IMR-90 (cell line): ENCODE measurements at regions not wholly inside any gene's neighbourhood (a gene's known extent, or its start where the extent isn't known, plus 50 kb on each side); places are given as distances from the start of the nearest gene placed in this dataset.

Source experiments
- ATAC-seq: fragments of 200-7000 bp; cut with Tn5 transposase; 2 replicates; pipeline ENCODE4 v1.9.1; 2020; ENCODE audit warnings: low read depth, mild to moderate bottlenecking, moderate library complexity
- BruUV-seq: library from RNA; stranded (reverse); fragments of 400-500 nt; replicated peaks from 2 replicates; lab custom pipeline; 2021; lab: Mats Ljungman, UMichigan
- CTCF ChIA-PET: fragments of 300-600 bp; formaldehyde crosslinking; extraction: SDS; loops from one replicate; lab custom pipeline; 2021; ENCODE audit warnings: antibody characterized with exemption; lab: Yijun Ruan, JAX
- POLR2A ChIA-PET: fragments of 300-600 bp; sonication (Branson Sonifier 250); formaldehyde crosslinking; loops from one replicate; lab custom pipeline; 2022; ENCODE audit warnings: antibody characterized with exemption; ENCODE audit not compliant: unreplicated experiment; lab: Charles Lee
- DNase-seq: peaks from one replicate; pipeline ENCODE4 v3.0.0; 2013
- H2AFZ ChIP-seq: replicated peaks from 2 replicates; pipeline ENCODE3; 2013; ENCODE audit warnings: low read length, mild to moderate bottlenecking; ENCODE audit not compliant: poor library complexity
- H2AK5ac ChIP-seq: 2 replicates; pipeline ENCODE4 v1.6.1; 2013; ENCODE audit warnings: low read depth, low read length, inconsistent platforms
- H2AK9ac ChIP-seq: replicated peaks from 2 replicates; pipeline ENCODE3; 2013; ENCODE audit warnings: mild to moderate bottlenecking, low read depth, low read length, moderate library complexity; ENCODE audit not compliant: poor library complexity
- H2BK120ac ChIP-seq: 2 replicates; pipeline ENCODE4 v1.6.1; 2013; ENCODE audit warnings: low read depth, low read length, inconsistent platforms
- H2BK15ac ChIP-seq: 3 replicates; pipeline ENCODE4 v1.6.1; 2013; ENCODE audit warnings: low read depth, low read length, inconsistent platforms
- H2BK20ac ChIP-seq: 2 replicates; pipeline ENCODE4 v1.6.1; 2013; ENCODE audit warnings: low read depth, mild to moderate bottlenecking, inconsistent platforms, low read length, moderate library complexity
- H2BK5ac ChIP-seq: 2 replicates; pipeline ENCODE4 v1.6.1; 2013; ENCODE audit warnings: mild to moderate bottlenecking, low read depth, low read length, inconsistent platforms; ENCODE audit not compliant: poor library complexity, severe bottlenecking
- H3K14ac ChIP-seq: replicated peaks from 2 replicates; pipeline ENCODE4 v1.6.1; 2013; ENCODE audit warnings: low read depth, low read length, inconsistent platforms
- H3K18ac ChIP-seq: 2 replicates; pipeline ENCODE4 v1.6.1; 2013; ENCODE audit warnings: low read depth, low read length, control low read depth
- H3K23ac ChIP-seq: 2 replicates; pipeline ENCODE4 v1.6.1; 2013; ENCODE audit warnings: low read depth, low read length, inconsistent platforms
- H3K27ac ChIP-seq: 2 replicates; pipeline ENCODE4 v1.5.1; 2013; ENCODE audit warnings: mild to moderate bottlenecking, control low read depth, low read length; ENCODE audit not compliant: insufficient read depth
- H3K27me3 ChIP-seq: 2 replicates; pipeline ENCODE4 v1.6.1; 2013; ENCODE audit warnings: low read length; ENCODE audit not compliant: control insufficient read depth, insufficient read depth
- H3K36me3 ChIP-seq: 2 replicates; pipeline ENCODE4 v1.6.1; 2013; ENCODE audit warnings: low read length, mixed read lengths; ENCODE audit not compliant: control insufficient read depth, insufficient read depth
- H3K4ac ChIP-seq: 2 replicates; pipeline ENCODE4 v1.6.1; 2013; ENCODE audit warnings: low read depth, low read length, inconsistent platforms
- H3K4me1 ChIP-seq: 2 replicates; pipeline ENCODE4 v1.6.1; 2013; ENCODE audit warnings: low read length, mixed read lengths; ENCODE audit not compliant: control insufficient read depth, insufficient read depth
- H3K4me2 ChIP-seq: 2 replicates; pipeline ENCODE4 v1.6.1; 2013; ENCODE audit warnings: low read depth, mild to moderate bottlenecking, control low read depth, low read length, moderate library complexity
- H3K4me3 ChIP-seq: 2 replicates; pipeline ENCODE4 v1.5.1; 2013; ENCODE audit warnings: low read depth, mild to moderate bottlenecking, control low read depth, low read length, moderate library complexity; ENCODE audit not compliant: insufficient read depth
- H3K56ac ChIP-seq: 2 replicates; pipeline ENCODE4 v1.6.1; 2013; ENCODE audit warnings: low read length, inconsistent platforms; ENCODE audit not compliant: insufficient read depth; ENCODE audit errors: extremely low read depth
- H3K79me1 ChIP-seq, 2 experiments: 2 replicates each; pipeline ENCODE4 v1.6.1; 2013; ENCODE audit warnings: low read length in 2 of 2, inconsistent platforms in 1 of 2, low read depth in 1 of 2
- H3K9ac ChIP-seq: 2 replicates; pipeline ENCODE4 v1.6.1; 2013; ENCODE audit warnings: low read depth, low read length, control low read depth
- H3K9me1 ChIP-seq: 2 replicates; pipeline ENCODE4 v1.6.1; 2013; ENCODE audit warnings: low read length, inconsistent platforms; ENCODE audit not compliant: insufficient read depth
- H3K9me3 ChIP-seq: 2 replicates; pipeline ENCODE4 v1.6.1; 2013; ENCODE audit warnings: low read length; ENCODE audit not compliant: control insufficient read depth, insufficient read depth
- H4K20me1 ChIP-seq: 2 replicates; pipeline ENCODE4 v1.6.1; 2013; ENCODE audit warnings: low read length, inconsistent platforms; ENCODE audit not compliant: insufficient read depth
- H4K5ac ChIP-seq: 2 replicates; pipeline ENCODE4 v1.6.1; 2013; ENCODE audit warnings: mild to moderate bottlenecking, low read depth, low read length, control low read depth
- H4K8ac ChIP-seq, 2 experiments: 2 replicates each; pipeline ENCODE4 v1.6.1; 2013; ENCODE audit warnings: low read depth in 2 of 2, low read length in 2 of 2, control low read depth in 1 of 2, inconsistent platforms in 1 of 2
- H4K91ac ChIP-seq: 2 replicates; pipeline ENCODE4 v1.6.1; 2013; ENCODE audit warnings: low read depth, low read length, inconsistent platforms; ENCODE audit not compliant: insufficient read depth
- CEBPB ChIP-seq: IDR thresholded peaks from 2 replicates; pipeline ENCODE4 v1.6.1; 2012; ENCODE audit warnings: low read depth, low read length, improper control_type of control experiment
- CHD1 ChIP-seq: IDR thresholded peaks from 2 replicates; pipeline ENCODE4 v1.6.1; 2012; ENCODE audit warnings: low read depth, low read length, improper control_type of control experiment
- CTCF ChIP-seq: conservative IDR thresholded peaks from 2 replicates; pipeline ENCODE4 v1.5.1; 2012; ENCODE audit warnings: mild to moderate bottlenecking, low read depth, low read length, improper control_type of control experiment
- ELK1 ChIP-seq: fragments of 150-350 bp; IDR thresholded peaks from 2 replicates; pipeline ENCODE4 v1.6.1; 2016; ENCODE audit warnings: low read depth, mild to moderate bottlenecking, low read length, moderate library complexity, borderline replicate concordance
- FOS ChIP-seq: fragments of 150-350 bp; IDR thresholded peaks from 2 replicates; pipeline ENCODE4 v1.6.1; 2016; ENCODE audit warnings: low read depth, low read length
- MAZ ChIP-seq: IDR thresholded peaks from 2 replicates; pipeline ENCODE4 v1.6.1; 2012; ENCODE audit warnings: low read depth, mild to moderate bottlenecking, low read length, improper control_type of control experiment, moderate library complexity, borderline replicate concordance
- NFE2L2 ChIP-seq: fragments of 150-350 bp; IDR thresholded peaks from 2 replicates; pipeline ENCODE4 v1.6.1; 2016; ENCODE audit warnings: low read depth, mild to moderate bottlenecking, low read length
- POLR2A ChIP-seq: IDR thresholded peaks from 2 replicates; pipeline ENCODE4 v1.6.1; 2012; ENCODE audit warnings: mild to moderate bottlenecking, low read depth, low read length
- RAD21 ChIP-seq: IDR thresholded peaks from 2 replicates; pipeline ENCODE4 v1.6.1; 2012; ENCODE audit warnings: low read length, improper control_type of control experiment
- RFX5 ChIP-seq: IDR thresholded peaks from 2 replicates; pipeline ENCODE4 v1.8.0; 2012; ENCODE audit warnings: low read depth, mild to moderate bottlenecking, low read length, moderate library complexity
- SMC3 ChIP-seq: fragments of 150-350 bp; IDR thresholded peaks from 2 replicates; pipeline ENCODE4 v1.6.1; 2016; ENCODE audit warnings: low read depth, mild to moderate bottlenecking, antibody characterized with exemption, low read length, moderate library complexity
- WGBS, 2 experiments: methylation state at CpG; one replicate each; pipeline versions ENCODE4 v1.1.5 to v1.1.7; 2013; ENCODE audit warnings: missing lambda C conversion rate in 2 of 2; ENCODE audit not compliant: insufficient read length in 1 of 2; ENCODE audit errors: extremely low coverage in 2 of 2; 5-methylcytosine and 5-hydroxymethylcytosine counted together
- dilution Hi-C: fragments of 300-500 bp; cut with HindIII; formaldehyde crosslinking; loops from one replicate; pipeline ENCODE4 v1.14.3; 2018; ENCODE audit warnings: low sequenced_read_pairs; ENCODE audit not compliant: unreplicated experiment
- in situ Hi-C: fragments of 300-500 bp; cut with MboI; formaldehyde crosslinking; loops from 3 replicates; pipeline ENCODE4 v1.14.3; 2019; ENCODE audit warnings: low sequenced_read_pairs, inconsistent platforms, mixed read lengths
- intact Hi-C: fragments of 100-400 bp; cut with micrococcal nuclease; formaldehyde crosslinking; loops from 2 replicates; pipeline ENCODE4 v1.10.0; 2022

GRCh38 chr4:154960476-154960875 is 179.4 kb downstream of the RBM46 start:
- intact Hi-C loops: no loop called here
- WGBS, 2 experiments: no CpG with 5 or more reads among the region's 4 CpGs
- dilution Hi-C loops: no loop called here
- H2BK20ac ChIP-seq: no peak overlapping the region
- no peak overlapping the region for H2BK5ac ChIP-seq
- H2AK9ac ChIP-seq: no peak overlapping the region
- no peak overlapping the region for H3K23ac ChIP-seq
- no peak overlapping the region for H3K56ac ChIP-seq
- no peak overlapping the region for H3K18ac ChIP-seq
- no peaks in the 10 kb centered on the region for H4K20me1 ChIP-seq
- H3K4me1 ChIP-seq: no peaks in the 10 kb centered on the region
- H4K91ac ChIP-seq: no peak overlapping the region
- H3K36me3 ChIP-seq: no peaks in the 10 kb centered on the region
- H2BK15ac ChIP-seq: no peak overlapping the region
- H3K79me1 ChIP-seq: no peaks in the 10 kb centered on the region
- no peak overlapping the region for H2BK120ac ChIP-seq
- no peaks in the 10 kb centered on the region for H3K9me1 ChIP-seq
- H4K8ac ChIP-seq: no peak overlapping the region
- no peak for TF ChIP-seq CTCF
- TF ChIP-seq ELK1: no peak
- no peak for TF ChIP-seq RAD21
- no peak for TF ChIP-seq SMC3
- no peak for TF ChIP-seq POLR2A
- TF ChIP-seq FOS: no peak
- TF ChIP-seq NFE2L2: no peak
- no peak for TF ChIP-seq RFX5
- no peak for TF ChIP-seq CHD1
- no peak for TF ChIP-seq CEBPB
- TF ChIP-seq MAZ: no peak
- no peak overlapping the region for H3K4me3 ChIP-seq
- BruUV-seq: no TSS peak
- no peak for DNase-seq
- no peak overlapping the region for H2AFZ ChIP-seq
- H3K9ac ChIP-seq: no peak overlapping the region
- no peak for ATAC-seq
- no peak overlapping the region for H3K14ac ChIP-seq
- H3K4ac ChIP-seq: no peak overlapping the region
- H2AK5ac ChIP-seq: no peak overlapping the region
- in situ Hi-C loops: no loop called here
- H3K27me3 ChIP-seq: no peaks in the 10 kb centered on the region
- CTCF ChIA-PET: no interaction called here
- no peak overlapping the region for H3K27ac ChIP-seq
- POLR2A ChIA-PET: no interaction called here
- H3K9me3 ChIP-seq: no peaks in the 10 kb centered on the region
- no peak overlapping the region for H3K4me2 ChIP-seq
- H4K5ac ChIP-seq: no peak overlapping the region
